Fibroblast of pulmonary artery (primary cell): ENCODE measurements at regions not wholly inside any gene's neighbourhood (a gene's known extent, or its start where the extent isn't known, plus 50 kb on each side); places are given as distances from the start of the nearest gene placed in this dataset.

ENCODE experiments used
- DNase-seq: peaks from one replicate; pipeline ENCODE4 v3.0.0-alpha.2; 2010; ENCODE audit warnings: low read depth
- H3K4me3 ChIP-seq: replicated peaks from 2 replicates; pipeline ENCODE4 v1.5.1; 2011; ENCODE audit warnings: low read depth, mild to moderate bottlenecking, control low read depth, low read length, moderate library complexity
- CTCF ChIP-seq: IDR thresholded peaks from 2 replicates; pipeline ENCODE4 v1.5.1; 2011; ENCODE audit warnings: mild to moderate bottlenecking, control low read depth, low read length, inconsistent platforms; ENCODE audit errors: missing control alignments

GRCh38 chr18:46275370-46275769 lies 171.2 kb downstream of the HAUS1 start:
- no peak for DNase-seq
- TF ChIP-seq CTCF, result no peak
- H3K4me3 ChIP-seq, result no peak overlapping the region

GRCh38 chr18:46276748-46277147 lies 172.6 kb downstream of the HAUS1 start:
- no peak for TF ChIP-seq CTCF
- DNase-seq, result no peak
- H3K4me3 ChIP-seq, result no peak overlapping the region

GRCh38 chr18:46278481-46279465 lies 174.6 kb downstream of the HAUS1 start:
- peak; percentile 71 for DNase-seq
- no peak overlapping the region for H3K4me3 ChIP-seq
- no peak for TF ChIP-seq CTCF

GRCh38 chr18:46279673-46280072 lies 175.5 kb downstream of the HAUS1 start:
- TF ChIP-seq CTCF, result no peak
- no peak for DNase-seq
- H3K4me3 ChIP-seq, result no peak overlapping the region

- no peak overlapping the region for H3K4me3 ChIP-seq
- peak; percentile 90 for TF ChIP-seq CTCF
- DNase-seq, result peak; percentile 83
Observed at GRCh38 chr18:46281185-46282176, 177.3 kb downstream of the HAUS1 start.

GRCh38 chr18:46282177-46282570 lies 178.0 kb downstream of the HAUS1 start:
- no peak for TF ChIP-seq CTCF
- DNase-seq, result no peak
- no peak overlapping the region for H3K4me3 ChIP-seq
